IMR-90 (cell line): ENCODE measurements at regions not wholly inside any gene's neighbourhood (a gene's known extent, or its start where the extent isn't known, plus 50 kb on each side); places are given as distances from the start of the nearest gene placed in this dataset.

Source experiments
- ATAC-seq: fragments of 200-7000 bp; cut with Tn5 transposase; 2 replicates; pipeline ENCODE4 v1.9.1; 2020; ENCODE audit warnings: low read depth, mild to moderate bottlenecking, moderate library complexity
- BruUV-seq: library from RNA; stranded (reverse); fragments of 400-500 nt; replicated peaks from 2 replicates; lab custom pipeline; 2021; lab: Mats Ljungman, UMichigan
- CTCF ChIA-PET: fragments of 300-600 bp; formaldehyde crosslinking; extraction: SDS; loops from one replicate; lab custom pipeline; 2021; ENCODE audit warnings: antibody characterized with exemption; lab: Yijun Ruan, JAX
- POLR2A ChIA-PET: fragments of 300-600 bp; sonication (Branson Sonifier 250); formaldehyde crosslinking; loops from one replicate; lab custom pipeline; 2022; ENCODE audit warnings: antibody characterized with exemption; ENCODE audit not compliant: unreplicated experiment; lab: Charles Lee
- DNase-seq: peaks from one replicate; pipeline ENCODE4 v3.0.0; 2013
- H2AFZ ChIP-seq: replicated peaks from 2 replicates; pipeline ENCODE3; 2013; ENCODE audit warnings: low read length, mild to moderate bottlenecking; ENCODE audit not compliant: poor library complexity
- H2AK5ac ChIP-seq: 2 replicates; pipeline ENCODE4 v1.6.1; 2013; ENCODE audit warnings: low read depth, low read length, inconsistent platforms
- H2AK9ac ChIP-seq: replicated peaks from 2 replicates; pipeline ENCODE3; 2013; ENCODE audit warnings: mild to moderate bottlenecking, low read depth, low read length, moderate library complexity; ENCODE audit not compliant: poor library complexity
- H2BK120ac ChIP-seq: 2 replicates; pipeline ENCODE4 v1.6.1; 2013; ENCODE audit warnings: low read depth, low read length, inconsistent platforms
- H2BK15ac ChIP-seq: 3 replicates; pipeline ENCODE4 v1.6.1; 2013; ENCODE audit warnings: low read depth, low read length, inconsistent platforms
- H2BK20ac ChIP-seq: 2 replicates; pipeline ENCODE4 v1.6.1; 2013; ENCODE audit warnings: low read depth, mild to moderate bottlenecking, inconsistent platforms, low read length, moderate library complexity
- H2BK5ac ChIP-seq: 2 replicates; pipeline ENCODE4 v1.6.1; 2013; ENCODE audit warnings: mild to moderate bottlenecking, low read depth, low read length, inconsistent platforms; ENCODE audit not compliant: poor library complexity, severe bottlenecking
- H3K14ac ChIP-seq: replicated peaks from 2 replicates; pipeline ENCODE4 v1.6.1; 2013; ENCODE audit warnings: low read depth, low read length, inconsistent platforms
- H3K18ac ChIP-seq: 2 replicates; pipeline ENCODE4 v1.6.1; 2013; ENCODE audit warnings: low read depth, low read length, control low read depth
- H3K23ac ChIP-seq: 2 replicates; pipeline ENCODE4 v1.6.1; 2013; ENCODE audit warnings: low read depth, low read length, inconsistent platforms
- H3K27ac ChIP-seq: 2 replicates; pipeline ENCODE4 v1.5.1; 2013; ENCODE audit warnings: mild to moderate bottlenecking, control low read depth, low read length; ENCODE audit not compliant: insufficient read depth
- H3K27me3 ChIP-seq: 2 replicates; pipeline ENCODE4 v1.6.1; 2013; ENCODE audit warnings: low read length; ENCODE audit not compliant: control insufficient read depth, insufficient read depth
- H3K36me3 ChIP-seq: 2 replicates; pipeline ENCODE4 v1.6.1; 2013; ENCODE audit warnings: low read length, mixed read lengths; ENCODE audit not compliant: control insufficient read depth, insufficient read depth
- H3K4ac ChIP-seq: 2 replicates; pipeline ENCODE4 v1.6.1; 2013; ENCODE audit warnings: low read depth, low read length, inconsistent platforms
- H3K4me1 ChIP-seq: 2 replicates; pipeline ENCODE4 v1.6.1; 2013; ENCODE audit warnings: low read length, mixed read lengths; ENCODE audit not compliant: control insufficient read depth, insufficient read depth
- H3K4me2 ChIP-seq: 2 replicates; pipeline ENCODE4 v1.6.1; 2013; ENCODE audit warnings: low read depth, mild to moderate bottlenecking, control low read depth, low read length, moderate library complexity
- H3K4me3 ChIP-seq: 2 replicates; pipeline ENCODE4 v1.5.1; 2013; ENCODE audit warnings: low read depth, mild to moderate bottlenecking, control low read depth, low read length, moderate library complexity; ENCODE audit not compliant: insufficient read depth
- H3K56ac ChIP-seq: 2 replicates; pipeline ENCODE4 v1.6.1; 2013; ENCODE audit warnings: low read length, inconsistent platforms; ENCODE audit not compliant: insufficient read depth; ENCODE audit errors: extremely low read depth
- H3K79me1 ChIP-seq, 2 experiments: 2 replicates each; pipeline ENCODE4 v1.6.1; 2013; ENCODE audit warnings: low read length in 2 of 2, inconsistent platforms in 1 of 2, low read depth in 1 of 2
- H3K9ac ChIP-seq: 2 replicates; pipeline ENCODE4 v1.6.1; 2013; ENCODE audit warnings: low read depth, low read length, control low read depth
- H3K9me1 ChIP-seq: 2 replicates; pipeline ENCODE4 v1.6.1; 2013; ENCODE audit warnings: low read length, inconsistent platforms; ENCODE audit not compliant: insufficient read depth
- H3K9me3 ChIP-seq: 2 replicates; pipeline ENCODE4 v1.6.1; 2013; ENCODE audit warnings: low read length; ENCODE audit not compliant: control insufficient read depth, insufficient read depth
- H4K20me1 ChIP-seq: 2 replicates; pipeline ENCODE4 v1.6.1; 2013; ENCODE audit warnings: low read length, inconsistent platforms; ENCODE audit not compliant: insufficient read depth
- H4K5ac ChIP-seq: 2 replicates; pipeline ENCODE4 v1.6.1; 2013; ENCODE audit warnings: mild to moderate bottlenecking, low read depth, low read length, control low read depth
- H4K8ac ChIP-seq, 2 experiments: 2 replicates each; pipeline ENCODE4 v1.6.1; 2013; ENCODE audit warnings: low read depth in 2 of 2, low read length in 2 of 2, control low read depth in 1 of 2, inconsistent platforms in 1 of 2
- H4K91ac ChIP-seq: 2 replicates; pipeline ENCODE4 v1.6.1; 2013; ENCODE audit warnings: low read depth, low read length, inconsistent platforms; ENCODE audit not compliant: insufficient read depth
- BHLHE40 ChIP-seq: fragments of 150-350 bp; IDR thresholded peaks from 2 replicates; pipeline ENCODE4 v1.6.1; 2016; ENCODE audit warnings: mild to moderate bottlenecking, low read depth, low read length
- CEBPB ChIP-seq: IDR thresholded peaks from 2 replicates; pipeline ENCODE4 v1.6.1; 2012; ENCODE audit warnings: low read depth, low read length, improper control_type of control experiment
- CHD1 ChIP-seq: IDR thresholded peaks from 2 replicates; pipeline ENCODE4 v1.6.1; 2012; ENCODE audit warnings: low read depth, low read length, improper control_type of control experiment
- CTCF ChIP-seq: conservative IDR thresholded peaks from 2 replicates; pipeline ENCODE4 v1.5.1; 2012; ENCODE audit warnings: mild to moderate bottlenecking, low read depth, low read length, improper control_type of control experiment
- ELK1 ChIP-seq: fragments of 150-350 bp; IDR thresholded peaks from 2 replicates; pipeline ENCODE4 v1.6.1; 2016; ENCODE audit warnings: low read depth, mild to moderate bottlenecking, low read length, moderate library complexity, borderline replicate concordance
- FOS ChIP-seq: fragments of 150-350 bp; IDR thresholded peaks from 2 replicates; pipeline ENCODE4 v1.6.1; 2016; ENCODE audit warnings: low read depth, low read length
- MAFK ChIP-seq: IDR thresholded peaks from 2 replicates; pipeline ENCODE4 v1.6.1; 2012; ENCODE audit warnings: low read depth, low read length, improper control_type of control experiment
- MAZ ChIP-seq: IDR thresholded peaks from 2 replicates; pipeline ENCODE4 v1.6.1; 2012; ENCODE audit warnings: low read depth, mild to moderate bottlenecking, low read length, improper control_type of control experiment, moderate library complexity, borderline replicate concordance
- MXI1 ChIP-seq: IDR thresholded peaks from 2 replicates; pipeline ENCODE4 v1.6.1; 2012; ENCODE audit warnings: low read depth, mild to moderate bottlenecking, low read length, moderate library complexity, borderline replicate concordance
- NFE2L2 ChIP-seq: fragments of 150-350 bp; IDR thresholded peaks from 2 replicates; pipeline ENCODE4 v1.6.1; 2016; ENCODE audit warnings: low read depth, mild to moderate bottlenecking, low read length
- POLR2A ChIP-seq: IDR thresholded peaks from 2 replicates; pipeline ENCODE4 v1.6.1; 2012; ENCODE audit warnings: mild to moderate bottlenecking, low read depth, low read length
- RAD21 ChIP-seq: IDR thresholded peaks from 2 replicates; pipeline ENCODE4 v1.6.1; 2012; ENCODE audit warnings: low read length, improper control_type of control experiment
- RCOR1 ChIP-seq: IDR thresholded peaks from 2 replicates; pipeline ENCODE4 v1.6.1; 2012; ENCODE audit warnings: mild to moderate bottlenecking, low read length, improper control_type of control experiment; ENCODE audit not compliant: insufficient replicate concordance
- RFX5 ChIP-seq: IDR thresholded peaks from 2 replicates; pipeline ENCODE4 v1.8.0; 2012; ENCODE audit warnings: low read depth, mild to moderate bottlenecking, low read length, moderate library complexity
- SMC3 ChIP-seq: fragments of 150-350 bp; IDR thresholded peaks from 2 replicates; pipeline ENCODE4 v1.6.1; 2016; ENCODE audit warnings: low read depth, mild to moderate bottlenecking, antibody characterized with exemption, low read length, moderate library complexity
- USF2 ChIP-seq: fragments of 150-350 bp; IDR thresholded peaks from 2 replicates; pipeline ENCODE4 v1.6.1; 2017; ENCODE audit warnings: mild to moderate bottlenecking, antibody characterized with exemption, low read length, low read depth
- WGBS, 2 experiments: methylation state at CpG; one replicate each; pipeline versions ENCODE4 v1.1.5 to v1.1.7; 2013; ENCODE audit warnings: missing lambda C conversion rate in 2 of 2; ENCODE audit not compliant: insufficient read length in 1 of 2; ENCODE audit errors: extremely low coverage in 2 of 2; 5-methylcytosine and 5-hydroxymethylcytosine counted together
- dilution Hi-C: fragments of 300-500 bp; cut with HindIII; formaldehyde crosslinking; loops from one replicate; pipeline ENCODE4 v1.14.3; 2018; ENCODE audit warnings: low sequenced_read_pairs; ENCODE audit not compliant: unreplicated experiment
- in situ Hi-C: fragments of 300-500 bp; cut with MboI; formaldehyde crosslinking; loops from 3 replicates; pipeline ENCODE4 v1.14.3; 2019; ENCODE audit warnings: low sequenced_read_pairs, inconsistent platforms, mixed read lengths
- intact Hi-C: fragments of 100-400 bp; cut with micrococcal nuclease; formaldehyde crosslinking; loops from 2 replicates; pipeline ENCODE4 v1.10.0; 2022

GRCh38 chr6:8231956-8232355 lies 129.6 kb upstream of the EEF1E1 start:
- H3K56ac ChIP-seq: no peak overlapping the region
- H3K14ac ChIP-seq: no peak overlapping the region
- no peaks in the 10 kb centered on the region for H3K36me3 ChIP-seq
- no peak overlapping the region for H3K27ac ChIP-seq
- H3K4me3 ChIP-seq: no peak overlapping the region
- intact Hi-C loops (no loop called here), dilution Hi-C loops (no loop called here), in situ Hi-C loops (no loop called here)
- H3K4ac ChIP-seq: no peak overlapping the region
- H3K9ac ChIP-seq: no peak overlapping the region
- ChIA-PET POLR2A (no interaction called here), CTCF (no interaction called here)
- H3K18ac ChIP-seq: no peak overlapping the region
- no peaks in the 10 kb centered on the region for H3K27me3 ChIP-seq
- H3K4me2 ChIP-seq: no peak overlapping the region
- TF ChIP-seq FOS: no peak
- TF ChIP-seq RFX5: no peak
- TF ChIP-seq POLR2A: no peak
- TF ChIP-seq MAFK: no peak
- TF ChIP-seq RAD21: no peak
- no peak for TF ChIP-seq CHD1
- TF ChIP-seq MXI1: no peak
- no peak for TF ChIP-seq RCOR1
- no peak for TF ChIP-seq CTCF
- no peak for TF ChIP-seq ELK1
- no peak for TF ChIP-seq SMC3
- TF ChIP-seq MAZ: no peak
- TF ChIP-seq USF2: no peak
- TF ChIP-seq CEBPB: no peak
- no peak for TF ChIP-seq NFE2L2
- no peak for TF ChIP-seq BHLHE40
- H2BK120ac ChIP-seq: no peak overlapping the region
- no peak overlapping the region for H2BK5ac ChIP-seq
- H3K9me3 ChIP-seq: no peaks in the 10 kb centered on the region
- H3K9me1 ChIP-seq: no peaks in the 10 kb centered on the region
- ATAC-seq (no peak), DNase-seq (no peak)
- no peaks in the 10 kb centered on the region for H3K79me1 ChIP-seq
- no peaks in the 10 kb centered on the region for H3K4me1 ChIP-seq
- H4K8ac ChIP-seq: no peak overlapping the region
- no peak overlapping the region for H4K5ac ChIP-seq
- no peak overlapping the region for H3K23ac ChIP-seq
- no peak overlapping the region for H2AK5ac ChIP-seq
- no peaks in the 10 kb centered on the region for H4K20me1 ChIP-seq
- no CpG with 5 or more reads among the region's 5 CpGs for WGBS, 2 experiments
- H4K91ac ChIP-seq: no peak overlapping the region
- no peak overlapping the region for H2BK15ac ChIP-seq
- H2AK9ac ChIP-seq: no peak overlapping the region
- BruUV-seq: no TSS peak
- H2BK20ac ChIP-seq: no peak overlapping the region
- no peak overlapping the region for H2AFZ ChIP-seq
